ENCODE measurements at regions not wholly inside any gene's neighbourhood (a gene's known extent, or its start where the extent isn't known, plus 50 kb on each side); places are given as distances from the start of the nearest gene placed in this dataset.

DNA sequence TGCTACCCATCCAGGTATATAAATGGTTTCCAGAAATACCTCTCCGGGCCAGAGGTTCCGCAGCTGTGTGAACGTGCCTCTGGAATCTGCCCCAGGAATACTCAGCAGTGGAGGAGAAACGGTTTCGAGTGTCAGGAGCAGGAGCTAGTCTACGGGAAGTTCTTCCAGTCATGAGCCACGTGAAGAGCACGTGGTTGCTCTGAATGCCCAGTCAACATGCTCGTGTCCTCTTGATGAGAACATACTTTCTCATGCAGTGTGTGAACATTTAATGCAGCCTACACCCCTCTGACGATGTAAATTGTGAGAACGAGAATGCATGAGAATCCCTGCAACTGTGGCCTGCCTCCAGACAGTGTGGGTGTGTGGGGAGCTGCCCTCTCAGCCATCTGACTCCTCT lies 277.0 kb upstream of the SHH start:
- intact Hi-C loops (cut with DNase I; ENCODE audit: low total_unique reads) (no loop called here), in situ Hi-C loops (cut with MboI; ENCODE audit: low sequenced_read_pairs in 4 of 4) (no loop called here)
- H3K27ac ChIP-seq, result no peak overlapping the region
- DNase-seq (no peak), ATAC-seq (no peak)
- no peaks in the 10 kb centered on the region for H3K9me3 ChIP-seq
- no peak overlapping the region for H3K4me3 ChIP-seq
- H3K36me3 ChIP-seq, result no peaks in the 10 kb centered on the region
- no peaks in the 10 kb centered on the region for H3K27me3 ChIP-seq
- no peaks in the 10 kb centered on the region for H3K4me1 ChIP-seq
- TF ChIP-seq, protein P1, sequence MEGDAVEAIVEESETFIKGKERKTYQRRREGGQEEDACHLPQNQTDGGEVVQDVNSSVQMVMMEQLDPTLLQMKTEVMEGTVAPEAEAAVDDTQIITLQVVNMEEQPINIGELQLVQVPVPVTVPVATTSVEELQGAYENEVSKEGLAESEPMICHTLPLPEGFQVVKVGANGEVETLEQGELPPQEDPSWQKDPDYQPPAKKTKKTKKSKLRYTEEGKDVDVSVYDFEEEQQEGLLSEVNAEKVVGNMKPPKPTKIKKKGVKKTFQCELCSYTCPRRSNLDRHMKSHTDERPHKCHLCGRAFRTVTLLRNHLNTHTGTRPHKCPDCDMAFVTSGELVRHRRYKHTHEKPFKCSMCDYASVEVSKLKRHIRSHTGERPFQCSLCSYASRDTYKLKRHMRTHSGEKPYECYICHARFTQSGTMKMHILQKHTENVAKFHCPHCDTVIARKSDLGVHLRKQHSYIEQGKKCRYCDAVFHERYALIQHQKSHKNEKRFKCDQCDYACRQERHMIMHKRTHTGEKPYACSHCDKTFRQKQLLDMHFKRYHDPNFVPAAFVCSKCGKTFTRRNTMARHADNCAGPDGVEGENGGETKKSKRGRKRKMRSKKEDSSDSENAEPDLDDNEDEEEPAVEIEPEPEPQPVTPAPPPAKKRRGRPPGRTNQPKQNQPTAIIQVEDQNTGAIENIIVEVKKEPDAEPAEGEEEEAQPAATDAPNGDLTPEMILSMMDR (IDR thresholded peaks at IDR 0.05 in 4 of 5, conservative IDR thresholded peaks at IDR 0.05 in 1 of 5), result no peak
- no peak for TF ChIP-seq POLR2A (IDR thresholded peaks at IDR 0.05)

- TF ChIP-seq, protein P1 (IDR thresholded peaks at IDR 0.05 in 4 of 5, conservative IDR thresholded peaks at IDR 0.05 in 1 of 5), result no peak
- no peak for TF ChIP-seq POLR2A (IDR thresholded peaks at IDR 0.05)
- H3K27me3 ChIP-seq, result no peaks in the 10 kb centered on the region
- ATAC-seq, result no peak
- DNase-seq, result no peak
- no peaks in the 10 kb centered on the region for H3K4me1 ChIP-seq
- in situ Hi-C loops (cut with MboI; ENCODE audit: low sequenced_read_pairs in 4 of 4) (no loop called here), intact Hi-C loops (cut with DNase I; ENCODE audit: low total_unique reads) (no loop called here)
- no peaks in the 10 kb centered on the region for H3K36me3 ChIP-seq
- no peaks in the 10 kb centered on the region for H3K9me3 ChIP-seq
- no peak overlapping the region for H3K4me3 ChIP-seq
- no peak overlapping the region for H3K27ac ChIP-seq
These were observed 275.9 kb upstream of the SHH start for GRCh38 chr7:156088115-156088514.

DNA sequence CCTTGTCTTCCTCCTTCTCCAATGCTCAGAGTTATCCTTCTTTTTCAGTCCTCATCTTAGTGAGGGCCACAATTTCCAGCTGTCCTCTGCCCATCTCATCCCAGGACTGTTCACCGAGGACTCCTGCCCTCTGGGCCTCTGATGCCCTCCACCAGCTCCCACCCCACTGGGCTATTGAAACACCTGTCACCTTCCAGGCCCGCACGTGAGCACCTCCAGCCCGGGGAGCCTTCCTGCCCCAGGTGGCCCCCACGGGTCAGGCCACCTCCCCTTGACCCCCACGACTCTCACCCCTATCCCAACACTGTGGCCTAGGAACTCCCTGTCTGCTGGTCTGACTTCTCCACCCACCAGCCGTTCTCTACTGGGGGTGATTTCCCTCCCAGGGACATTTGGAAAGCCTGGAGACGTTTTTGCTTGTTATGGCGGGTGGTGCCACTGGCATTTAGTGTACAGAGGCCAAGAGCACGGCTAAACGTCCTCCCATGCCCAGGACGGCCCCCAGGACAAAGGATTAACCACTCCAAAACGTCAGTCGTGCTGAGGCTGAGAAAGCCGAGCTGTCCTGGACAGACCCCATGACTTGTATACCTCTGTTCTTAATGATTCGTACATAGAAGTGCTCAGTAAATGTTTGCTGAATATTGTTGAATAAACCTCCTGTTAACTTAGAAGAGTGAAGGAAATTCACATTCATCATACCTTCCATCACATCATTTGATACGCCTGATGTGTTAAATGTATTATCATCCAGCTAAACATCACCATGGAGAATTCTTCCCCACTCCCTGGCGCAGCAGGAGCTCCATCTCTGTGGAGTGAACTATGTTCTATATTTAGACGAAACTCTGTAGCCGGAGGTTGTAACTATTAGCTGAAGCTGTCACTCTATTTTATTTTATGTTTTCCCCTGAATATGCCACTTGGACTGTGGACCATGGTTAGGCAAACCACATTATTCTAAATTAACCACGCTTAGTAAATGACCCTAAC lies 270.1 kb upstream of the SHH start:
- DNase-seq (no peak), ATAC-seq (no peak)
- Histone ChIP-seq H3K4me1 (no peaks in the 10 kb centered on the region), H3K4me3 (no peak overlapping the region), H3K27ac (no peak overlapping the region), H3K27me3 (no peaks in the 10 kb centered on the region), H3K36me3 (no peaks in the 10 kb centered on the region), H3K9me3 (no peaks in the 10 kb centered on the region)
- TF ChIP-seq, protein P1 (IDR thresholded peaks at IDR 0.05 in 4 of 5, conservative IDR thresholded peaks at IDR 0.05 in 1 of 5), result no peak
- in situ Hi-C loops (cut with MboI; ENCODE audit: low sequenced_read_pairs in 4 of 4) (no loop called here), intact Hi-C loops (cut with DNase I; ENCODE audit: low total_unique reads) (no loop called here)

DNA sequence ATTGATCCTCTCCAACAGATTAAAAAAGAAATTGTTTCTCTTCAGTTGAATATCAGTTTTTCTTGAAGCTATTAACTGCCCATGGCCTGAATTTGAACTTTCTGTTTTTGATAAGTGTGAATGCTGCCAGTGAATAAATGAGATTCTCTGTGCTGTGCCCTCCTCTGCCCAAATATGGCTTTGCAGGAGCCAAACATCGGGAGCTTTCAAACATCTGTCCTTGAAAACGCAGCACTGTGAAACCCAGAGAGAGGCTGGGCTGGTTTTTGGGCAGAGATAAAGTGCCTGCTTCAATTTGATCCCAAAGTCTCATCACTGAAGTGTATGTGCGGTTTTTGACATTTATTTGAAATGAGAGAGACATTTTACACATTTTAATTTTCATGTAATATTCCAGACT lies 268.3 kb upstream of the SHH start:
- in situ Hi-C loops (cut with MboI; ENCODE audit: low sequenced_read_pairs in 4 of 4), result no loop called here
- H3K36me3 ChIP-seq, result no peaks in the 10 kb centered on the region
- ATAC-seq (no peak), DNase-seq (no peak)
- H3K27ac ChIP-seq, result no peak overlapping the region
- no peaks in the 10 kb centered on the region for H3K27me3 ChIP-seq
- intact Hi-C loops (cut with DNase I; ENCODE audit: low total_unique reads), result no loop called here
- H3K9me3 ChIP-seq, result no peaks in the 10 kb centered on the region
- H3K4me1 ChIP-seq, result no peaks in the 10 kb centered on the region
- no peak overlapping the region for H3K4me3 ChIP-seq
- no peak for TF ChIP-seq POLR2A (IDR thresholded peaks at IDR 0.05)
- TF ChIP-seq, protein P1 (IDR thresholded peaks at IDR 0.05 in 4 of 5, conservative IDR thresholded peaks at IDR 0.05 in 1 of 5), result no peak

Data from gastrocnemius medialis (tissue), 4 donors.